HG02678 (cell line): ENCODE measurements at regions not wholly inside any gene's neighbourhood (a gene's known extent, or its start where the extent isn't known, plus 50 kb on each side); places are given as distances from the start of the nearest gene placed in this dataset.

Experiments used
- ATAC-seq: cut with Tn5 transposase; IDR thresholded peaks from one replicate; pipeline ENCODE4 v1.9.1; 2021; ENCODE audit warnings: mild to moderate bottlenecking, moderate library complexity; ENCODE audit not compliant: unreplicated experiment

DNA sequence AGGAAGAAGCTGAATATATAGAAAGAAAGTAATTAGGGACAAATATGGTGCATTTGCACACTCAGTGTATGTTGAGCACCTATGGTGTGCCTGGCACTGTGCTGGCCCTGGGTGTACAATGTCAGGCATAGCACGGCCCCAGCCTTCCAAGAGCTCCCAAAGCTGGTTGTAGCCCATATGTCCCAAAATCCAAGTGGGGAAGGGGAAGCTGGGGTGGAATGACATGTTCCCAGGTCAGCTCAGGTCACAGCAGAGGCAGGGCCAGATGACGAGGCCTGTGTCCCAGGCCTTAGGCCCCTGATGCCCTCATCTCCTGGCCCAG lies 170.0 kb downstream of the VEGFA start:
- ATAC-seq = no peak

GRCh38 chr6:43939281-43940070 lies 169.5 kb downstream of the VEGFA start:
- ATAC-seq = no peak

- ATAC-seq = no peak
Measured at GRCh38 chr6:43938178-43939105, 168.4 kb downstream of the VEGFA start.

GRCh38 chr6:43937236-43938177 lies 167.5 kb downstream of the VEGFA start:
- ATAC-seq = no peak

GRCh38 chr6:43936476-43936875 lies 166.5 kb downstream of the VEGFA start:
- no peak for ATAC-seq

DNA sequence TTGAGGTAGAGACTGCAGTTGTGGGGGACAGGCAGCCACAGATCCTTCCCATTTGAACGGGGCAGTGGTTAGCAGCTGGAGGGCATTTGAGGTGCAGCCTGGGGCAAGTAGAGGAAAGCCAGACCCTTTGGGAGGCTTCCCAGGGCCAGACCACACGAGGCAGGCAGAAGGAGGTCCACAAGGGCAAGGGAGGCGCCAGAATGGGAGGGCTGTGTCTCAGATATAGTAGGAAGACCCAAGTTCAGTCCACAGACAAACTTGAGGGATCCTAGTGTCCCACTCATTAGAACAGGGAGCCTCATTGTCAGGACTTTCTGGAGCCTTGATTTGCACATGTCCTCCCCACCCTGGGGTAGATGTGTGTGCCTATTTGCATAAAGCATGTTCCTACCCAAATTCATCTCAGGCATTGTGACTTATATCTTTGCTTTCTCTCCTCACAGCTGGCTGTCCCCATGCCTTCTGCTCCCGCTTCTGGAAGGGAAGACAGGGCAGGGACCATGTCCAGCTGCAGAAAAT lies 166.0 kb downstream of the VEGFA start:
- ATAC-seq = no peak

DNA sequence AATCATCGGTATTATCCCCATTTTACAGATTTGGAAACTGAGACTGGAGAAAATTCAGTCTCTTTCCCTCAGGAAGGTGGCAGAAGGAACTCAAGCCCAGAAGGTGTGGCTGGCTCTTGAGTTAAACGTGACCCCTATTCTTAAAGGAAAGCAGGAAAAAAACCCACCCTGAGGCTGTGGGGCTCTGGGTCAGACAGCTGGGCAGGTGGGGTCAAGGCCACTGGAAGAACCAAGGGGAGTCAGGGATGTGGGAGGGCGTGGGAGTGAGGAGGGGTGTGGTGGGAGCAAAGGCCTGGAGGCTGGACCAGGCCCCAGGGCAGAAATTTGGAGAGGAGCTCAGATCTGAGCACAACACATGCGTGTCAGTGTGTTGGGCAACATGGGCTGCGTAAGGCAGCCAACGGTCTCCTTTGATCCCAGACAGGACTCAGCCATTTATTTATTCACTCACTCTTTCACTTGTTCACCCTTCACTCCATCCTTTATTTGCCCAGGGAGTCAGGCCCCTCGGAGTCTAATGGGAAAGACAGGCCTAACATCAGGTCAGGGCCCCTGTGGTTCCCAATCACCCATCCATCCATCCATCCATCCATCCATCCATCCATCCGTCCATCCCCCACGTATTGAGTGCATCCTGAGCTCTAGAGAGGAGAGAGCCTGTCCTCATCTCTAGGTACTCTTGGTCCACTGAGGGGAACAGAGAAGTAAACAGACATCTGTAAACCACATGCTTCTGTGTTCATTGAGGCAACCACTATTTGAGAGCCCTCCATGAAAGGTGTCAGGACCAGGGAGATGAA lies 165.0 kb downstream of the VEGFA start:
- ATAC-seq = no peak

- ATAC-seq = no peak
Measured at GRCh38 chr6:43934183-43934802, 164.3 kb downstream of the VEGFA start.

DNA sequence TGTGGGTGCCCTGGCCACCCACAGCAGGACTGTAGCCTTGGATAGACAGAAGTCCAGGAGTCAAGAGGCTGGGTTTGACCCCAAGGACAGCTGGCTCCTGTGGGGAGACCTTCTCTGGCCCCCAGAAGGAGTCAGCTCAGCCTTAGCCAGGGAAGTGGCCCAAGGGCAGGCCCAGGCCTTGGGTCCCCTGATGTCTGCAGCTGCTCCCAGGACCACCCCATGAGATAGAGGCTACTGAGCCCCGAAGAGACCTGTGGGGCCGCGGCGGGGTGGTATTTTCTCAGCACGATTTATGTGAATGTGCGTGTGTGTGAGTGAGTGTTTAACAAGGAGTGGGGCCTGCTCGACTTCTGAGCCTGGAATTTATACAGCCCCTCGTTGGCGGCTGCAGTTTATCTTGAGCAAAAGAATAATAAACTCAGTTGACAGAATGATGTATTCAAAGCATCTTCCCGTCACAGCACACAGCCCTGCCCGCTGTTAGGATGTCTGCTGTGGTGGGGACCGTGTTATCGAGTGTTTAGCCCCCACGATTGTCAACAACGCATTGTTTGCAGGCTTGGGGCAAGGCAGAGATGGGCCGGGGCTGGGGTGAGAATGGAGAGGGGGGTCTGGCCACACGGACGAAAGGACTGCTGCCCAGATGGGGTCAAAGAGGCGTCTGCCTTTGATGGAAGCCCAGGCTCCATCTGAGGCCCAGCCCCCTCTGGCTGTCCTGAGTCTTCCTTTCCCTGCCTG lies 163.3 kb downstream of the VEGFA start:
- ATAC-seq = no peak

DNA sequence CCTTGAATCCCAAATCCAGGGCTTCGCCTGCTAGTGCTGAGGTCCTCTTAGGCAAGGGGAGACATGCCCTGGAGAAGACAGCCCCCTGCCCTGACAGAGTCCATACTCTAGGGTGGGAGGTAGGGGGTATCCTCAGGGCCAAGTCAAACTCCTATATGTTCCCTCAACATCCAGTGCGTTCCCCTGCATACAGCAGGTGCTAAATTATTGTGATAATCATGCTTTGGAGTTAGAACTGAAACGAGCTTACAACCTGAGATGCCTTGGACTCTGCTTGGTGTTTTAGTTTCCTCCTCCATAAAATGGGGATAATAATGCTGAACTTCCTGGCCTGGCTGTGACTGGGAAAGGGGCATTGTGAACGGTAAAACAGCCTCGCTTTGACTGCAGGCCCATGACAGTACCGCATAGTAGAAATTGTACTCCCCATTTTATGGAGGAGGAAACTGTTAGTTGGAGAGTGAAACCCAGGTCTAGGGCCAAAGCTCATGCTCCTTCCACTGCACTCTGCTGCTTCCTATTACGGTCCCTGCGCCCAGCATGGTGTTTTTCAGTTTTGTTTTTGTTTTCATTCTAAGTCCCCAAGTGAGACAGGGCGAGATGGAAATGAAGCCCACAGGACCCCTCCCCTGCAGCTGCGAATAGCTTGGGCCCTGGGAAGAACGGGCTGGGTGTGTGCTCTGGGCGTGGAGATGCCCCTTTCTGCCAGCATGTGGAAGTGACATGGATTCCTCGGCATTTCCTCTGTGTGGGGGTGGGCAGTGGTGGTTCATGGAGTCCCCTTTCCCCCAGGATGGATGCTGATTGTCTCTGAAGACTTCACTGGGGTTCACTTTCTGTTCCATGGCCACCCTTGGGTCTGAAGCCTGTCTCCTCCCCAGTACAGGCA lies 162.5 kb downstream of the VEGFA start:
- no peak for ATAC-seq

- no peak for ATAC-seq
Measured at GRCh38 chr6:43931201-43931600, 161.2 kb downstream of the VEGFA start.

- ATAC-seq = no peak
Measured at GRCh38 chr6:43930440-43931154, 160.6 kb downstream of the VEGFA start.

DNA sequence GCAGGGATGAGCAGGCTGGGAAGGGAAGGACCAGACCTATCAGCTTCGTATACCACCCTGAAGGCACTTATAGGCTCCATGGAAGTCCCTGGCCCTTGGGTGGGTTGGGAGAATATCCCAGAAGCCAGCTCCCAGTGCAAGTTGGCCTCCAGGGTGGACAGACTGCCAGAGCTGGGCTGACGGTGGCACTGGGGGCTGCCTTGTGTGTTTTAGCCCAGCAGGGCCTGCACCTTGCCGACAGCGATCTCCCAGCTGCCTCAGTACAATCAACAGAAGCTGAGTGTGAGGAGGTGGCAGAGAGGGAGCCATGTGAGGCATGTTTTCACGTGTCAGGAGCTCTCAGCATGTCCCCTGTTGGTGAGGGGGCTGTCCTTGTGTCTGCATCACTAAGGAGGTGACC lies 159.5 kb downstream of the VEGFA start:
- ATAC-seq = no peak

- no peak for ATAC-seq
Measured at GRCh38 chr6:43927532-43928210, 157.7 kb downstream of the VEGFA start.

DNA sequence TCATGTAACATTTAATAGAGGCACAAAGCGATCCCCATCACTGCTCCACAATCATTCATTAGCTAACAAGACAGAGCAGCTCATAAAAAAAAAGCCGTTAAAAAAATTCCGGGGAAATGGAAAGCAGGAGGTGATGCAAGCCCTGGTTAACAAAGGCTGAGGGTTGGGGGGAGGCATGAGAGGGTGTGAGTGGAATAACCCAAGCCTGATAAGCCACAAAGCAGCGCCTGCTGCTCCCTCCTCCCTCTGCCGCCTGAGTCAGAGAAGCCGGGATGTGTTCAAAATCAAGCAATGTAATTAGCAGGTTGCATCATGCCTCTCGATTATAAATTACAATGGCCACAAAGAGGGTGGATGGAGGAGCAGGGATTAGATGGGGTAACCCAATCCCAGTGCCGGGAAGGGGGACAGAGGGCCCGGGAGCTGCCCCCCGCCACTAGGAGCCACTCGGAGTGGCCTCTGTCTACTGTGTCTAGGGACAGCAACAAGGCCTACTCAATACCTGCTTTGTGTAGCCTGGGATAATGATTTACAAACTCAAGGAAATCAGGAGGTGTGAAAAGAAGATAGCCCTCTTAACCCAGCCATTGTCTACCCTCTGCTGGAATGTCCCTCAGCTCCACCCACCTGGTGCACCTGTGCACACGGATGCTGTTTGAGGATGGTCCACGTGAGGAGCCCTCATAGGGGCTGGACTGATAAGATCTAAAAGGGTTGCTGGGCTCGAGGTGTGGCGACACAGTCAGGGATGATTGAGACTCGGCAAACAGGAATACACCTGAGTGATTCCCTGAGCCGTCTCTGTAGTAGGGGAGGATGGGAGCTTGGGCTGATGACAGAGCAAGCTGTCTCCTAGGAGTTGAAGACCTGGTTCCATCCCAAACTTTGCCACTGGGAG lies 156.9 kb downstream of the VEGFA start:
- ATAC-seq = no peak
